Endothelial cell of umbilical vein (primary cell): ENCODE measurements at regions not wholly inside any gene's neighbourhood (a gene's known extent, or its start where the extent isn't known, plus 50 kb on each side); places are given as distances from the start of the nearest gene placed in this dataset.

Experiments used
- EZH2 ChIP-seq: IDR thresholded peaks from 2 replicates; pipeline ENCODE4 v1.6.1; 2012; ENCODE audit warnings: borderline replicate concordance, low read depth, mild to moderate bottlenecking, moderate library complexity, low read length, inconsistent platforms; ENCODE audit not compliant: severe bottlenecking
- FOS ChIP-seq: IDR thresholded peaks from 2 replicates; pipeline ENCODE4 v1.6.1; 2011; ENCODE audit warnings: mild to moderate bottlenecking, low read length, moderate library complexity, borderline replicate concordance; ENCODE audit not compliant: insufficient read depth
- JUN ChIP-seq: IDR thresholded peaks from 2 replicates; pipeline ENCODE4 v1.6.1; 2011; ENCODE audit warnings: borderline replicate concordance, low read depth; ENCODE audit not compliant: insufficient read length, insufficient read depth
- MYC ChIP-seq: IDR thresholded peaks from one replicate; pipeline ENCODE4 v1.6.1; 2011; ENCODE audit warnings: mild to moderate bottlenecking, low read depth, low read length
- POLR2A ChIP-seq: IDR thresholded peaks from 2 replicates; pipeline ENCODE4 v1.6.1; 2012; ENCODE audit warnings: low read depth, mild to moderate bottlenecking, control low read depth, low read length
- POLR2AphosphoS5 ChIP-seq: IDR thresholded peaks from 2 replicates; pipeline ENCODE4 v1.6.1; 2012; ENCODE audit warnings: low read depth, mild to moderate bottlenecking, control low read depth, low read length, moderate library complexity; ENCODE audit not compliant: insufficient read depth
- TF ChIP-seq, protein P1 (sequence below), 2 donors: IDR thresholded peaks; 1 replicate in 1 of 2; 2 replicates in 1 of 2; pipeline ENCODE4 v1.5.1; 2011; ENCODE audit warnings: low read length in 2 of 2, mild to moderate bottlenecking in 2 of 2, moderate library complexity in 2 of 2, control low read depth in 1 of 2, inconsistent platforms in 1 of 2, low read depth in 1 of 2; ENCODE audit not compliant: insufficient read depth in 1 of 2; ENCODE audit errors: extremely low read depth in 1 of 2
- TF ChIP-seq, protein P2 (sequence below): IDR thresholded peaks from 2 replicates; pipeline ENCODE4 v1.6.1; 2011; ENCODE audit not compliant: insufficient read depth, insufficient read length

DNA sequence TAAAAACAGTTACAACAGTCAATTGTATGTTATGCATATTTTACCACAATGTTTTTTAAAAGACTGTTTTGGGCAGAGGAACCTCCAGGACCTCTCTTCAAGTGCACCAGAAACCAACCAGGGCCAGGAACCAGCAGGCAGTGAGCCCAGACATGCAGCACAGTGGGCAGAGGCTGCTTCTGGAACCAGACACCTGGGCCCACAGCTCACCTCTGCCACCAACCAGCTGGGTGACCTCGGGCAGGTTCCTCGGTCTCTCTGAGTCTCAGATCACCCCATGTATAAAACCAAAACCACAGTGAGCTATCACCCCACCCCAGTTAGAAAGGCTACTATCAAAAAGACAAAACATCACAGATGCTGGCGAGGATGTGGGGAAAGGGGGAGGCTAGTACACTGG lies 161.0 kb downstream of the C16orf95 start:
- TF ChIP-seq JUN = no peak
- TF ChIP-seq, protein P1, sequence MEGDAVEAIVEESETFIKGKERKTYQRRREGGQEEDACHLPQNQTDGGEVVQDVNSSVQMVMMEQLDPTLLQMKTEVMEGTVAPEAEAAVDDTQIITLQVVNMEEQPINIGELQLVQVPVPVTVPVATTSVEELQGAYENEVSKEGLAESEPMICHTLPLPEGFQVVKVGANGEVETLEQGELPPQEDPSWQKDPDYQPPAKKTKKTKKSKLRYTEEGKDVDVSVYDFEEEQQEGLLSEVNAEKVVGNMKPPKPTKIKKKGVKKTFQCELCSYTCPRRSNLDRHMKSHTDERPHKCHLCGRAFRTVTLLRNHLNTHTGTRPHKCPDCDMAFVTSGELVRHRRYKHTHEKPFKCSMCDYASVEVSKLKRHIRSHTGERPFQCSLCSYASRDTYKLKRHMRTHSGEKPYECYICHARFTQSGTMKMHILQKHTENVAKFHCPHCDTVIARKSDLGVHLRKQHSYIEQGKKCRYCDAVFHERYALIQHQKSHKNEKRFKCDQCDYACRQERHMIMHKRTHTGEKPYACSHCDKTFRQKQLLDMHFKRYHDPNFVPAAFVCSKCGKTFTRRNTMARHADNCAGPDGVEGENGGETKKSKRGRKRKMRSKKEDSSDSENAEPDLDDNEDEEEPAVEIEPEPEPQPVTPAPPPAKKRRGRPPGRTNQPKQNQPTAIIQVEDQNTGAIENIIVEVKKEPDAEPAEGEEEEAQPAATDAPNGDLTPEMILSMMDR (IDR thresholded peaks at IDR 0.05; ENCODE audit: extremely low read depth in 1 of 2, insufficient read depth in 1 of 2, low read depth in 1 of 2, low read length in 2 of 2) = no peak
- TF ChIP-seq POLR2A = no peak
- no peak for TF ChIP-seq EZH2
- TF ChIP-seq, protein P2, sequence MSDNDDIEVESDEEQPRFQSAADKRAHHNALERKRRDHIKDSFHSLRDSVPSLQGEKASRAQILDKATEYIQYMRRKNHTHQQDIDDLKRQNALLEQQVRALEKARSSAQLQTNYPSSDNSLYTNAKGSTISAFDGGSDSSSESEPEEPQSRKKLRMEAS = no peak
- TF ChIP-seq MYC = no peak
- TF ChIP-seq POLR2AphosphoS5 = no peak
- TF ChIP-seq FOS = no peak
